Body of pancreas (tissue), 4 donors: ENCODE measurements at regions not wholly inside any gene's neighbourhood (a gene's known extent, or its start where the extent isn't known, plus 50 kb on each side); places are given as distances from the start of the nearest gene placed in this dataset.

Experiments
- POLR2A ChIP-seq, 3 donors: fragments of 450-650 bp; IDR thresholded peaks; one replicate each; pipeline ENCODE4 v1.6.1; 2016; ENCODE audit warnings: antibody characterized with exemption in 3 of 3, mild to moderate bottlenecking in 2 of 3
- TF ChIP-seq, protein P1 (sequence below), 7 experiments: fragments of 450-650 bp in 4 of 7; fragments of 200-600 bp in 3 of 7; sonication (generic) in 3 of 7; IDR thresholded peaks; one replicate each; pipeline ENCODE4 v1.5.1; 2016 to 2019; ENCODE audit warnings: antibody characterized with exemption in 7 of 7

GRCh38 chr18:2368102-2368501 is 203.2 kb downstream of the METTL4 start:
- TF ChIP-seq, protein P1, sequence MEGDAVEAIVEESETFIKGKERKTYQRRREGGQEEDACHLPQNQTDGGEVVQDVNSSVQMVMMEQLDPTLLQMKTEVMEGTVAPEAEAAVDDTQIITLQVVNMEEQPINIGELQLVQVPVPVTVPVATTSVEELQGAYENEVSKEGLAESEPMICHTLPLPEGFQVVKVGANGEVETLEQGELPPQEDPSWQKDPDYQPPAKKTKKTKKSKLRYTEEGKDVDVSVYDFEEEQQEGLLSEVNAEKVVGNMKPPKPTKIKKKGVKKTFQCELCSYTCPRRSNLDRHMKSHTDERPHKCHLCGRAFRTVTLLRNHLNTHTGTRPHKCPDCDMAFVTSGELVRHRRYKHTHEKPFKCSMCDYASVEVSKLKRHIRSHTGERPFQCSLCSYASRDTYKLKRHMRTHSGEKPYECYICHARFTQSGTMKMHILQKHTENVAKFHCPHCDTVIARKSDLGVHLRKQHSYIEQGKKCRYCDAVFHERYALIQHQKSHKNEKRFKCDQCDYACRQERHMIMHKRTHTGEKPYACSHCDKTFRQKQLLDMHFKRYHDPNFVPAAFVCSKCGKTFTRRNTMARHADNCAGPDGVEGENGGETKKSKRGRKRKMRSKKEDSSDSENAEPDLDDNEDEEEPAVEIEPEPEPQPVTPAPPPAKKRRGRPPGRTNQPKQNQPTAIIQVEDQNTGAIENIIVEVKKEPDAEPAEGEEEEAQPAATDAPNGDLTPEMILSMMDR (IDR thresholded peaks at IDR 0.05), result no peak
- no peak for TF ChIP-seq POLR2A (IDR thresholded peaks at IDR 0.05)
